ENCODE measurements at regions not wholly inside any gene's neighbourhood (a gene's known extent, or its start where the extent isn't known, plus 50 kb on each side); places are given as distances from the start of the nearest gene placed in this dataset.
A peak's percentile ranks its signal among the peaks of the same experiment; 100 is the strongest.

DNA sequence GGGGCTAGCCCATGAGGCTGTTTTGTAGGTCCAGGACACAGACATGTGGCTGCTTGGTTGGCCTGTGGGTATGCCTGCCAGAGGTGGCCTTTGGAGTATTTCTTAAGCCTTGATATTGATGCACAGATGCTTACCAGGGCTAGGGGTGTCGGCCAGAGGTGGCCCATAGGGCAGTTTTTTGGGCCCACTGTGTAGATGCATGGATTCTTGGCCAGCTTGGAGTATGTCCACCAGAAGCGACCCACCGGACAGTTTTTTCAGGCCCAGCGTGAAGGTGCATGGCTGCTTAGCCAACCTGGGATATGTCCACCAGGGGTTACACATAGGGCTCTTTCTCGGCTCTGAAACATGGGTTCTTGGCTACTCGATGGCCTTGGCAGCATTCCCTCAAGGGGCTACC is 1199.1 kb downstream of the CNTNAP5 start:
- ChIA-PET CTCF (no interaction called here), POLR2A (no interaction called here)
- Histone ChIP-seq H3K4me3 (ENCODE audit: low read depth, low read length) (no peak overlapping the region), H3K27me3 (ENCODE audit: control insufficient read depth, insufficient read depth, low read length) (no peaks in the 10 kb centered on the region), H3K27ac (ENCODE audit: low read depth, low read length) (no peak overlapping the region), H3K9me3 (ENCODE audit: control insufficient read depth, insufficient read depth, low read length) (peaks cover 14% of the 10 kb centered on the region; the same call in 1 of the 2 replicates)
- DNase-seq (ENCODE audit: low read depth, low spot score), result no peak
- TF ChIP-seq, protein P1, sequence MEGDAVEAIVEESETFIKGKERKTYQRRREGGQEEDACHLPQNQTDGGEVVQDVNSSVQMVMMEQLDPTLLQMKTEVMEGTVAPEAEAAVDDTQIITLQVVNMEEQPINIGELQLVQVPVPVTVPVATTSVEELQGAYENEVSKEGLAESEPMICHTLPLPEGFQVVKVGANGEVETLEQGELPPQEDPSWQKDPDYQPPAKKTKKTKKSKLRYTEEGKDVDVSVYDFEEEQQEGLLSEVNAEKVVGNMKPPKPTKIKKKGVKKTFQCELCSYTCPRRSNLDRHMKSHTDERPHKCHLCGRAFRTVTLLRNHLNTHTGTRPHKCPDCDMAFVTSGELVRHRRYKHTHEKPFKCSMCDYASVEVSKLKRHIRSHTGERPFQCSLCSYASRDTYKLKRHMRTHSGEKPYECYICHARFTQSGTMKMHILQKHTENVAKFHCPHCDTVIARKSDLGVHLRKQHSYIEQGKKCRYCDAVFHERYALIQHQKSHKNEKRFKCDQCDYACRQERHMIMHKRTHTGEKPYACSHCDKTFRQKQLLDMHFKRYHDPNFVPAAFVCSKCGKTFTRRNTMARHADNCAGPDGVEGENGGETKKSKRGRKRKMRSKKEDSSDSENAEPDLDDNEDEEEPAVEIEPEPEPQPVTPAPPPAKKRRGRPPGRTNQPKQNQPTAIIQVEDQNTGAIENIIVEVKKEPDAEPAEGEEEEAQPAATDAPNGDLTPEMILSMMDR (IDR thresholded peaks at IDR 0.05; ENCODE audit: low read depth, low read length), result no peak

DNA sequence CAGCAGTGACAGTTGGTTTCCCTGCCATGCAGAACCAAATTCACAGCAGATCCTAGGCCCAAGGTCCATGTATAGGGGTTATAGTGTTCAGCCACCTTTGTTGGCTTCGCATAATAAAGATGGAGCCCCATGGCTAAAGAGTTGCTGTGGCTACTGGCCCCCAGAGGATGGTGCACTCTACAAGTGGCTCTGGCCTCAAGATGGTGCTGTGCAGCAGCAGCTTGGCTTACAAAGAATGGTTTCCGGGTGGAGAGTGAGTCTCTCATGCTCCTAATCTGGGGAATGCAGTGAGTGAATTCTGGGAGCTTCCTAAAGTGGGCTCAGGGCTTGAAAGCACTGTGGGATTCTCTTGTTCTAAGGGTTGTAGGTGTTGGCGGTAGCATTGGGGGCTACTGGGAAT is 1199.7 kb downstream of the CNTNAP5 start:
- ChIA-PET CTCF (no interaction called here), POLR2A (no interaction called here)
- peaks cover 14% of the 10 kb centered on the region; the same call in 1 of the 2 replicates for H3K9me3 ChIP-seq (ENCODE audit: control insufficient read depth, insufficient read depth, low read length)
- DNase-seq (ENCODE audit: low read depth, low spot score), result no peak
- no peak overlapping the region for H3K27ac ChIP-seq (ENCODE audit: low read depth, low read length)
- H3K4me3 ChIP-seq (ENCODE audit: low read depth, low read length), result no peak overlapping the region
- TF ChIP-seq, protein P1 (IDR thresholded peaks at IDR 0.05; ENCODE audit: low read depth, low read length), result no peak
- no peaks in the 10 kb centered on the region for H3K27me3 ChIP-seq (ENCODE audit: control insufficient read depth, insufficient read depth, low read length)

DNA sequence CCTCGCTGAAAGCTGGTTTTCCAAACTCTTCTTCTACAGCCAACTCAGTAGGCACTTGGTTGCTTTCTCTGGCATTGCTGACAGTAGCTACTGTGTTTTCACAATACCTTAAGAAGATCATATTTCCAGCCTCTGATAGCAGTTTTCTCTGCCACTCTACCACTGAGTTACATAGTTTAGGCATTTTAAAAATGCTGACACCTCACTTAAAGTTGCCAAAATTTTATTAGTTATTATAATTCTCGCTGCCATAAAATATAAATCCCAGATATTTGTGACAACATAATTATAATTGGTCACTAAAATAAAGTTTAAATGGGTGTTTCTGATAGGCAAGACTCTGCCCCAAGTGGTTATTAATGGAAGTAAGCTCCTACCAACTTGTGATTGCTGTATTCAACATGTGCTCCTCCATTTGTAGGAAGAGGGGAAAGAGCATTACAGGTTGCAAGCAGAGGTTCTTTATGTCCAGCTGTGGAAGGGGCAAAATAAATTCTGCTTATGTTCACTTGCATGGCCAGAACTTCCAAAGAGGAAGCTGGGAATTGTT is 1202.8 kb downstream of the CNTNAP5 start:
- H3K9me3 ChIP-seq (ENCODE audit: control insufficient read depth, insufficient read depth, low read length), result peaks cover 11% of the 10 kb centered on the region; the same call in 1 of the 2 replicates
- TF ChIP-seq, protein P1 (IDR thresholded peaks at IDR 0.05; ENCODE audit: low read depth, low read length), result peak; percentile 25; the same call in 1 of the 2 replicates
- no peak for DNase-seq (ENCODE audit: low read depth, low spot score)
- H3K27me3 ChIP-seq (ENCODE audit: control insufficient read depth, insufficient read depth, low read length), result no peaks in the 10 kb centered on the region
- ChIA-PET CTCF (no interaction called here), POLR2A (no interaction called here)
- H3K4me3 ChIP-seq (ENCODE audit: low read depth, low read length), result no peak overlapping the region
- H3K27ac ChIP-seq (ENCODE audit: low read depth, low read length), result no peak overlapping the region

DNA sequence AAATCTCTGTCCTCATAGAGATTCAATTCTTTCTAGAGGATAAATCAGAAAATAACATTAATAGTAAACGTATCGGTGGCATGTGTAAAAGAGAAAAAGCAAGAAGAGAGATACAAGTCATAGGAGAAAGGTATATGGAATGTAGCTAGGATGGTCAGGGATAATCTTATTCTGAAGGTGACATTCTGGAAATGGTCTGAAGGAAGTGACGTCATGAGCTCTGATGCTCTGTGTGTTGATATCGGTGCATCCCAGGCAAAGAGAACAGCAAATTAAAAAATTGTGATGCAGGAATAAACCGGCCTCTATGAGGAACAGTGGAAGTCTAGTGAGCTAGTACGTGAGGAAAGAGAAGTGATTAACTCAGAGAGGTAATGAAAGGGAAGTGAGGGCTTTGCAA is 1215.8 kb downstream of the CNTNAP5 start:
- DNase-seq (ENCODE audit: low read depth, low spot score), result no peak
- Histone ChIP-seq H3K27me3 (ENCODE audit: control insufficient read depth, insufficient read depth, low read length) (no peaks in the 10 kb centered on the region), H3K9me3 (ENCODE audit: control insufficient read depth, insufficient read depth, low read length) (no peaks in the 10 kb centered on the region), H3K4me3 (ENCODE audit: low read depth, low read length) (no peak overlapping the region), H3K27ac (ENCODE audit: low read depth, low read length) (no peak overlapping the region)
- ChIA-PET CTCF (no interaction called here), POLR2A (no interaction called here)
- TF ChIP-seq, protein P1 (IDR thresholded peaks at IDR 0.05; ENCODE audit: low read depth, low read length), result no peak

DNA sequence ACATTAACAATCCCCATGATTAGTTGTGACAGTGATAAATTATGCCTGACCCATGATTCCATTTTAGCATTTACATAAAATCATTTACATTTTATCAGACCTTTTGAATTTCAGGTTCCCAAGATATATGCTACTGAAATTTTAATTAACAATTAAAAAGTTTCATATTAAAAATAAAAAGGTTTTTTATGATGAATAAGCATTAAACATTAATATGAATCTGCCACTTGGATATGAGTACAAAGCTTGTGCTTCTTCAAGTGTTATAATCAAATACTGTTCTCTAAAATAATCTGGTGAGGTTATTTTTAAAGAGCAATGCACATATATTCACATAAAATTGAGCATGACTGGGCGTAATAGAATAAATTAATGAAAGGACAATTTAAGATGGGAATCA is 1218.0 kb downstream of the CNTNAP5 start:
- TF ChIP-seq, protein P1 (IDR thresholded peaks at IDR 0.05; ENCODE audit: low read depth, low read length), result no peak
- Histone ChIP-seq H3K9me3 (ENCODE audit: control insufficient read depth, insufficient read depth, low read length) (no peaks in the 10 kb centered on the region), H3K27ac (ENCODE audit: low read depth, low read length) (no peak overlapping the region), H3K4me3 (ENCODE audit: low read depth, low read length) (no peak overlapping the region), H3K27me3 (ENCODE audit: control insufficient read depth, insufficient read depth, low read length) (no peaks in the 10 kb centered on the region)
- POLR2A ChIA-PET, result no interaction called here
- CTCF ChIA-PET, result no interaction called here
- DNase-seq (ENCODE audit: low read depth, low spot score), result no peak
